GM23248 (cell line): ENCODE measurements at regions not wholly inside any gene's neighbourhood (a gene's known extent, or its start where the extent isn't known, plus 50 kb on each side); places are given as distances from the start of the nearest gene placed in this dataset.

ENCODE experiments used
- EZH2 ChIP-seq: fragments of 200-600 bp; sonication (generic); IDR thresholded peaks from 2 replicates; pipeline ENCODE4 v1.6.1; 2018; ENCODE audit warnings: antibody characterized with exemption, mild to moderate bottlenecking; ENCODE audit not compliant: insufficient read depth, poor library complexity, severe bottlenecking
- EZH2phosphoT487 ChIP-seq: fragments of 200-600 bp; sonication (generic); IDR thresholded peaks from 2 replicates; pipeline ENCODE4 v1.6.1; 2018; ENCODE audit warnings: antibody characterized with exemption, moderate library complexity, mild to moderate bottlenecking, low read depth; ENCODE audit not compliant: insufficient read depth

DNA sequence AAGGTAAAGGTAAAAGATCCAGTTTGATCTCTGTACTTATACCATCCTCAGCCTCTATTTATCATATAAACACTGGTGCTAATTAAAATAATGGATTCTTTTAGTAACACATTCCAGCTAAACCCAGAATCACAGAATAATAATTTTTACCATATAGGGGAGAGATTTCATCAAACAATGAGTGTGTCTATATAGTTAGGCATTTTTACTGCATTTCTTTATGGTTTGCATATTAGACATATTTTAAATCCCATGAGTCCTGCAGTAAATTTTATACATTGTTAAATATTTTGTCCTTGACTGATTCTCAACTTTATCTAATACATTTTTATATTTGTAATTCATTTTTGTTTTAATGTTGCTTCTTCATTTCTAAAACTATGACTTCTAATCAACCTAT is 323.7 kb upstream of the AGTR1 start:
- TF ChIP-seq EZH2phosphoT487 (no peak), EZH2 (no peak)
